Hepatocyte (in vitro differentiated cells): ENCODE measurements at regions not wholly inside any gene's neighbourhood (a gene's known extent, or its start where the extent isn't known, plus 50 kb on each side); places are given as distances from the start of the nearest gene placed in this dataset.

Experiments
- CTCF ChIP-seq: fragments of 200-600 bp; sonication (generic); IDR thresholded peaks from 2 replicates; pipeline ENCODE4 v1.5.1; 2016; ENCODE audit warnings: antibody characterized with exemption, mild to moderate bottlenecking; ENCODE audit not compliant: poor library complexity
- EZH2phosphoT487 ChIP-seq: fragments of 200-600 bp; sonication (generic); IDR thresholded peaks from one replicate; pipeline ENCODE4 v1.6.1; 2018; ENCODE audit warnings: antibody characterized with exemption, mild to moderate bottlenecking, low read depth, moderate library complexity; ENCODE audit not compliant: unreplicated experiment, severe bottlenecking

GRCh38 chr18:2390158-2390557 is 181.1 kb downstream of the METTL4 start:
- TF ChIP-seq EZH2phosphoT487 (no peak), CTCF (no peak)
